ENCODE measurements at regions not wholly inside any gene's neighbourhood (a gene's known extent, or its start where the extent isn't known, plus 50 kb on each side); places are given as distances from the start of the nearest gene placed in this dataset.

DNA sequence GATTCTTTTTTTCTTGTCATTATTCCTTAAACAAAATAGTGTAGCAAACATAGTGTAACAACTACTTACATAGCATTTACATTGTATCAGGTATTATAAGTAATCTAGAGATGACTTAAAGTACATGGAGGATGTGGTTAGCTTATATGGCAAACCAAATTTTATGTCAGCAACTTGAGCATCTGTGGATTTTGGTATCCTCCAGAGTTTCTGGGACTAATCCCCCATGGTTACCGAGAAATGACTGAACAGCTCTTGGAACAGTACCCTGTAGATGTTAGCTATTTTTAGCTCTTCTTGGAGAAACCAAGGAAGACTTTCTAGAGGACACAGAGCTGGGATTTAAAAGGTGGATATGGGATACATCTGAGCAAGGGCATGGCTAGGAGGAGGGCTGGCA lies 157.6 kb upstream of the KLF4 start:
- TF ChIP-seq, protein P1, sequence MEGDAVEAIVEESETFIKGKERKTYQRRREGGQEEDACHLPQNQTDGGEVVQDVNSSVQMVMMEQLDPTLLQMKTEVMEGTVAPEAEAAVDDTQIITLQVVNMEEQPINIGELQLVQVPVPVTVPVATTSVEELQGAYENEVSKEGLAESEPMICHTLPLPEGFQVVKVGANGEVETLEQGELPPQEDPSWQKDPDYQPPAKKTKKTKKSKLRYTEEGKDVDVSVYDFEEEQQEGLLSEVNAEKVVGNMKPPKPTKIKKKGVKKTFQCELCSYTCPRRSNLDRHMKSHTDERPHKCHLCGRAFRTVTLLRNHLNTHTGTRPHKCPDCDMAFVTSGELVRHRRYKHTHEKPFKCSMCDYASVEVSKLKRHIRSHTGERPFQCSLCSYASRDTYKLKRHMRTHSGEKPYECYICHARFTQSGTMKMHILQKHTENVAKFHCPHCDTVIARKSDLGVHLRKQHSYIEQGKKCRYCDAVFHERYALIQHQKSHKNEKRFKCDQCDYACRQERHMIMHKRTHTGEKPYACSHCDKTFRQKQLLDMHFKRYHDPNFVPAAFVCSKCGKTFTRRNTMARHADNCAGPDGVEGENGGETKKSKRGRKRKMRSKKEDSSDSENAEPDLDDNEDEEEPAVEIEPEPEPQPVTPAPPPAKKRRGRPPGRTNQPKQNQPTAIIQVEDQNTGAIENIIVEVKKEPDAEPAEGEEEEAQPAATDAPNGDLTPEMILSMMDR (IDR thresholded peaks at IDR 0.05), result no peak
- TF ChIP-seq POLR2A (IDR thresholded peaks at IDR 0.05), result no peak

Measured in adrenal gland (tissue), 5 donors.